GM18858 (cell line): ENCODE measurements at regions not wholly inside any gene's neighbourhood (a gene's known extent, or its start where the extent isn't known, plus 50 kb on each side); places are given as distances from the start of the nearest gene placed in this dataset.
A peak's percentile ranks its signal among the peaks of the same experiment; 100 is the strongest.

Source experiments
- ATAC-seq: cut with Tn5 transposase; IDR thresholded peaks from one replicate; pipeline ENCODE4 v1.9.1; 2021; ENCODE audit not compliant: unreplicated experiment

DNA sequence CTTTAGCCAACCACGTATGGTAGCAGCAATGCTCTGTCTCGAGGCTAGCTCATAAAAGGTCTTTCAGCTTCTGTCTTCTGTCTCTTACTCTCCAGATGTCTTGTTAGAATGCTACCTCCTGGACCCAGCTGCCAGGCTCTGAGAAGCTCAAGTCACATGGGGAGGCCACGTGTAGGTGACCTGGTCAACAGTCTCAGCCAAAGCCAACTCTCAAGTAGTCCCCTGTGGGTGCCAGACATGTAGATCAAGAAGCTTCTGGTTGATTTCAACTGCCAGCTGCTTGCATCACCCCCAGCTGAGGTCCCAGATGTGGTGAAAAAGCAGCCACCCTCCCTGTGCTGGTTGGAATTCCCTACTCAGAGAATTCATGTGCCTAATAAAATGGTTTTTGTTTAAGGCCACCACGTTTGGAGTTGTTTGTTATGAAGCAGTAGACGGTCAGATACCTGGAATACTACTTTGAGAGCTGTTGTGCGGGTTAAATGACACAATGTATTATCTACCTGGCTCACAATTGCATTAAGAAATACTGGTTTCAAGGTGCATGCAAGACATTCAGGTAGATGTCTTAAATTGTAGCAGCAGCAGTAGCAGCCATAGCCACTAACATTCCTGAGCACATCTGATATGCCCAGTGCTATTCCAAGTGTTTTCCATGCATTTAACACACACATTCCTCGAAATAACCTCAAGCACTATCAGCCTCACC, 131.0 kb upstream of the RFC3 start:
- no peak for ATAC-seq

GRCh38 chr13:33690354-33690753, 127.6 kb upstream of the RFC3 start:
- no peak for ATAC-seq

DNA sequence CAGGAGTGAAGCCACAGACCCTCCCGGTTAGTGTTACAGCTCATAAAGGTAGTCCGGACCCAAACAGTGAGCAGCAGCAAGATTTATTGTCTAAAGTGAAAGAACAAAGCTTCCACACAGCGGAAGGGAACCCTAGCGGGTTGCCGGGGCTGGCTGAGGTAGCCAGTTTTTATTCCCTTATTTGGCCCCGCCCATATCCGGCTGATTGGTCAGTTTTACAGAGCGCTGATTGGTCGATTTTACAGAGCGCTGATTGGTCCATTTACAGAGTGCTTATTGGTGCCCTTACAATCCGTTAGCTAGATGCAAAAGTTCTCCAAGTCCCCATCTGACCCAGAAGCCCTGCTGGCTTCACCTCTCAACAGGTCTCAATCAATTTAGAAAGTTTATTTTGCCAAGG, 126.0 kb upstream of the RFC3 start:
- ATAC-seq, result no peak

- ATAC-seq, result no peak
These were observed 125.4 kb upstream of the RFC3 start for GRCh38 chr13:33692531-33692930.

DNA sequence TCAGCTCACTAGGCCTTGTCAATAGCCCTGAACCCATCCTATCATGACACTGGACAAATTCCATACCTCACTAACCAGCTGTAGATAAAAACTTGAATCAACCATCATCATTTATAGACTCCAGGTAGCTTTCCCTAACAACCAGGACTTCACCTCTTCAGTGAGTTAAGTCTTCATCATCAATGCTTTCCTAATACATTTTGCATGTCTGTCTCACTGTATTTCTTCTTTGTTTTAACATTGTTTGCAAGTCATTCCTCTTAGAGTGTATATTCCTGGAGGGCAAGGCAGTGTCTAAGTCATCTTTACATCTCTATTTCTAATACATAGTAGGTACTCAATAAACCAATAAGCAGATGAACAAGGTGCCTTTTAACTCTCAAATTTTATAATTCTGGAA, 123.4 kb upstream of the RFC3 start:
- ATAC-seq, result no peak

DNA sequence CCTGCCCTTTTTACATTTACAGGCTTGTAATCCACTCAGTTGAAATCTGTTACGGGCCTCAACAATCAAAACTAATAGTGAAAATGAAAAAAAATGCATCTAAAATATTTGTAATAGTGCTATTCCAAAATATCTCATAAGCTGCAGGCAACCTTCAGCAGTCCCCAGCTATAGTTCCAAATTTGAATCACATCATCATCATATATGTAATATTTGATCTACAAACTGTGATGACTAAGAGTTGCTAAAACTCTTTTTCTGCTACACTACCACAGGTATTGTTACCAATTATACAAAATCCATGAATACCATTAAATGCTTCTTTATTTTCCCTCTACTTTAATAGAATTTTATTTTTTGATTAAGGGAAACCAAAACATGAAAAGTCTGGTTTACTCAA, 121.4 kb upstream of the RFC3 start:
- ATAC-seq, result no peak

DNA sequence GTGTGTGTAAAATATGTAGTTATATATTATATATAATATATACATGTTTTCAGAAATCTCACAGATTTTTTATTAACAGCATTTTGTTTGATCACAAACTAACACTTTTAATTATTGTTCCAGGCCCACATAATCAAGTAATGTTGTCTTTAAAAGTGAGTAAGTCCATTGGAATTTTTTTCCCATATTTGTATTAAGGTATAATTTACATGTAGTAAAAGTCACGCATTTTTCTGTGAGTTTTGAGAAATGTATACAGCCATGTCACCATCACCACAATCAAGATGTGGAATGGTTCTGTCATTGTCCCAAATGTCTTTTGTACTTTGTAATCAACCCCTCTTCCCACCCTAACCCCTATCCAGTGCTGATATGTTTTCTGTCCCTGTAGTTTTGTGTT, 120.0 kb upstream of the RFC3 start:
- ATAC-seq, result no peak

GRCh38 chr13:33707449-33707848, 110.5 kb upstream of the RFC3 start:
- no peak for ATAC-seq

GRCh38 chr13:33710924-33711323, 107.0 kb upstream of the RFC3 start:
- ATAC-seq, result no peak

- no peak for ATAC-seq
These were observed 106.5 kb upstream of the RFC3 start for GRCh38 chr13:33711436-33711835.

DNA sequence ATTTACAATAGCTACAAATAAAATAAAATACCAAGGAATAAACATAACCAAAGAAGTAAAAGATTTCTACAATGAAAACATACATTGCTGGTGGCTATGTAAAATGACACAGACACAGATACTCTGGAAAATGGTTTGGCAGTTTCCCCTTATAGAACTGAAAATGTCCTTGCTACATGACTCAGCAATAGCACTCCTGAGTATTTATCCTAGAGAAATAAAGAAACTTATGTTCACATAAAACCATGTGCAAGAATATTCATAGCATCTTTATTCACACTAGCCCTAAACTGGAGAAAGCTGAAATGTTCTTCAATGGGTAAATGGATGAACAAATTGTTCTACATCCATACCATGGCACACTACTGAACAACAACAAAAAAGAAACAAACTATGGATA, 100.2 kb upstream of the RFC3 start:
- no peak for ATAC-seq

- ATAC-seq, result no peak
These were observed 96.2 kb upstream of the RFC3 start for GRCh38 chr13:33721724-33722123.

- ATAC-seq, result peak; percentile 30
These were observed 95.6 kb upstream of the RFC3 start for GRCh38 chr13:33722216-33722915.

- no peak for ATAC-seq
These were observed 94.6 kb upstream of the RFC3 start for GRCh38 chr13:33723365-33723764.

GRCh38 chr13:33723772-33724435, 94.0 kb upstream of the RFC3 start:
- peak; percentile 60 for ATAC-seq

- no peak for ATAC-seq
These were observed 92.6 kb upstream of the RFC3 start for GRCh38 chr13:33725340-33725739.

DNA sequence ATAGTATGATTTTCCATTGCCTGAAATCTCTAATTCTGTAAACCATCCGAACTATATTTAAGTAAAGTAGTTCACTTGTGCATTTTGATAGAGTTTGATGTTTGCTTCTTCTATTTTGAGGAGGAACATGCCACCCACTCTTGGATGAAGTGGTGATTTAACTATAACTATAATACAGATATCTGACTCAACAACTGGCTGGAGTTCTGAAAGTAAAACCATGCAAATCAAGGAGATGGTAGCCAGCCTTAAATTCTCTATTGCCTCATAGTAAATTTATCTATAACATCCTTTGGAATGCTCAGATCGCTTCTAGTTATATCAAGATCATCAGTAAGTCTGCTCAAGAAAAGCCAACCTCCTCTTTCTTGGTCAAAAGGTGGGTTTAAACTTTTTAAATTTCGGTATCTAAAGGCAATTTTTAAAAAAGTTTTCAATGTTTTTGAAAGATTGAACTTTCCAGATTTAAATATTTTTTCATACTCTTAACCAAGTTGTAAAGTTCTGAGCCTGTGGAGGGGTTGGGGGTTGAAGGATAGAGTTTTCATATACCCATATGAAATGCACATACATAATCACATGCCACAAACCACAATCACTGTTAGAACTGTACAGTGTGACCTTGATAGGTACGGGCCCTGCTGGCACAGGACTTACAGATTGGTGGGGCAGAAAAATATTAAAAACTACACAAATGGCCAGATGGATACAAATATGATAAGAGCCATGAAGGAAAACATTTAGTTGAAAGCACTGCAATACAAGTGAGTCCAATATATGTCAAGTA, 90.5 kb upstream of the RFC3 start:
- ATAC-seq, result no peak

- ATAC-seq, result peak; percentile 86
These were observed 89.5 kb upstream of the RFC3 start for GRCh38 chr13:33728271-33729037.

DNA sequence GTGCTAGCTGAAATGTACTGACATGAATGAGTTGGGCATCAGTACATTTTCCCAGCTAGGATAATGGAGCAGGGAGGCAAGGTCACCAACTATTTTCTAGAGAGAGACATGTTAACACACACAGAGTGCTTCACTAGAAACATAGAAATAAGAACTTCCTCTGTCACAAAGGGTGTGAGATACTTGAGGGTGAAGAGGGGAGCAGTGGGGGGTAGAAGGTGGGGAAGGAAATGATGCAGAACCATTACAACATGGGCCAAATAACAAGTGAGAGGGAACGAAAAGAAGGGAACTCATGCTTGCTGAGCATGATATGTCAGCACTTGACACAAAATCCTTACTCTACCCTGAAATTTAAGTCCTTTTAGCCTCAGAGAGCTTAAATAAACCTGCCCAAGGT, 87.8 kb upstream of the RFC3 start:
- peak; percentile 22 for ATAC-seq

- ATAC-seq, result no peak
These were observed 87.3 kb upstream of the RFC3 start for GRCh38 chr13:33730619-33731018.

DNA sequence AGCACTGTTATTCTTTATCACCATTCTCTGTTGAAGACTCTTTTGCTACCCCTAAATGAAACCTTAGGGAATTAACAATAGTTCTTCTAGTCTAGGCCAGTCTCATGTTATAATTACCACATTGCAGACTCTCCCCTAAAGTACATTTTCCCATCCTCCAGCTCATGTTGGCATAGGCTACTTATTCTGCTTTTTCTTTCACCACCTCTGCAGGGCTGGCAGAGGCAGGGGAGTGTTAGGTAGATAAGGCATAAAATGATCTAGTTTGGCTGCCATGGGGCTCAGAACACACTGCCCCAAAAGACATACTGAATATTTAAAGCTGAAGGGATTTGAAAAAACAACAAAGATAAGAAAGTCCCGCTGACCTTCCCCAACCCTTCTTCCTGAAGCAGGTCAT, 82.7 kb upstream of the RFC3 start:
- ATAC-seq, result no peak
